Fibroblast of the aortic adventitia (primary cell): ENCODE measurements at regions not wholly inside any gene's neighbourhood (a gene's known extent, or its start where the extent isn't known, plus 50 kb on each side); places are given as distances from the start of the nearest gene placed in this dataset.

ENCODE experiments used
- DNase-seq: peaks from one replicate; pipeline ENCODE4 v3.0.0-alpha.2; 2010; ENCODE audit warnings: low read depth
- H3K4me3 ChIP-seq: 2 replicates; pipeline ENCODE4 v1.5.1; 2011; ENCODE audit warnings: low read depth, mild to moderate bottlenecking, control low read depth, low read length, moderate library complexity
- TF ChIP-seq, protein P1 (sequence below): IDR thresholded peaks from 2 replicates; pipeline ENCODE4 v1.5.1; 2011; ENCODE audit warnings: mild to moderate bottlenecking, low read length, control low read depth, inconsistent platforms; ENCODE audit not compliant: insufficient read depth

DNA sequence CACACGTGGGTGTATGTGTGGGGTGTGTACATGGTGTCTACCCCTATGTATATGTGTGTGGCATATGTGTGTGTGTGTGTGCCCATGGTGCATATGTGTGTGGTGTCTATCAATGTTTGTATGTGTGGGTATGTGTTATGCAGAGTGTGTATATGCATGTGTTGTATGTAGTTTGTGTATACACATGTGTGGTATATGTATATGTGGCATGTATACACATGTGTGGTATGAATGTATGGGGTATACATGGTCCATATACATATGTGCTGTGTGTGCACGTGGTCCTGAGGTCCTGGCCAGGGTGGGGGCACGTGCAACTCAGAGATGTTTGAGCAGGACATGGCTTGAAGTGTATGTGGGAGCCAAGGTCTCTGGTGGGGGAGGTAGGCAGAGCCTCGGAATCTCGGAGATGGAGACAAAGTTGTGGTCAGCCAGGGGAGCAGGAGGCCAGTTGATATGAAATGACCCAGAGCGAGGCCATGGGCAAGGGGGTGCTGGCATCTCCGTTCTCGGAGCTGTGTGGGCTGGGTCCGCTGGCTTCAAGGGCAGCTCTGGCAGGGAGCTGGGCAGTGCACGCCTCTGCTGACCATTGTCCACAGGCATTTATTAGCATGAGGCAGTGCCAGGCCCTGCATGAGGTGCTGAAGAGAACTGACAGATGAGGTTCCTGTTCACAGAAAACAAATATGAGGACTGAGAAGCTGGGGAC is 276.2 kb upstream of the CHD6 start:
- no peak for DNase-seq
- TF ChIP-seq, protein P1, sequence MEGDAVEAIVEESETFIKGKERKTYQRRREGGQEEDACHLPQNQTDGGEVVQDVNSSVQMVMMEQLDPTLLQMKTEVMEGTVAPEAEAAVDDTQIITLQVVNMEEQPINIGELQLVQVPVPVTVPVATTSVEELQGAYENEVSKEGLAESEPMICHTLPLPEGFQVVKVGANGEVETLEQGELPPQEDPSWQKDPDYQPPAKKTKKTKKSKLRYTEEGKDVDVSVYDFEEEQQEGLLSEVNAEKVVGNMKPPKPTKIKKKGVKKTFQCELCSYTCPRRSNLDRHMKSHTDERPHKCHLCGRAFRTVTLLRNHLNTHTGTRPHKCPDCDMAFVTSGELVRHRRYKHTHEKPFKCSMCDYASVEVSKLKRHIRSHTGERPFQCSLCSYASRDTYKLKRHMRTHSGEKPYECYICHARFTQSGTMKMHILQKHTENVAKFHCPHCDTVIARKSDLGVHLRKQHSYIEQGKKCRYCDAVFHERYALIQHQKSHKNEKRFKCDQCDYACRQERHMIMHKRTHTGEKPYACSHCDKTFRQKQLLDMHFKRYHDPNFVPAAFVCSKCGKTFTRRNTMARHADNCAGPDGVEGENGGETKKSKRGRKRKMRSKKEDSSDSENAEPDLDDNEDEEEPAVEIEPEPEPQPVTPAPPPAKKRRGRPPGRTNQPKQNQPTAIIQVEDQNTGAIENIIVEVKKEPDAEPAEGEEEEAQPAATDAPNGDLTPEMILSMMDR, result no peak

DNA sequence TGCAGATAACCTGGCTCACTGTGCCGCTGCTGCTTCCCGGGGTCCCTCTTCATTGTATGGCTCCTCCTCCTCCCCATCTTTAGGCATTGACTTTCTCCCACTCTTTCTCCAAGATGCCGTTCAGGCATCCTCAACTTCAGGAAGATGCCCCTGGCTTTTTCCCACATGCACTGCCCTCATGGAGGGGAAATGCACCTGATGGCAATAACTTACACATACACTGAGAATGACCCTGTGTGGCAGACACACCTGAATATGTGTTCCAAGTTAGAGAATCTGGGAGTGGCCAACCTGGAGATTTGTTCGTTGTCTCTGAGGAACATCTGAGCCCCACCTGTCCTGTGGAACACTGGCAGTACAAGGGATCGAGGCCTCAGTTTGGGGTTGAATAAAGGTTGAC is 273.9 kb upstream of the CHD6 start:
- TF ChIP-seq, protein P1, result no peak
- no peak overlapping the region for H3K4me3 ChIP-seq
- no peak for DNase-seq

More for the DNA sequence above, 276.2 kb upstream of the CHD6 start:
- H3K4me3 ChIP-seq, result no peak overlapping the region

DNA sequence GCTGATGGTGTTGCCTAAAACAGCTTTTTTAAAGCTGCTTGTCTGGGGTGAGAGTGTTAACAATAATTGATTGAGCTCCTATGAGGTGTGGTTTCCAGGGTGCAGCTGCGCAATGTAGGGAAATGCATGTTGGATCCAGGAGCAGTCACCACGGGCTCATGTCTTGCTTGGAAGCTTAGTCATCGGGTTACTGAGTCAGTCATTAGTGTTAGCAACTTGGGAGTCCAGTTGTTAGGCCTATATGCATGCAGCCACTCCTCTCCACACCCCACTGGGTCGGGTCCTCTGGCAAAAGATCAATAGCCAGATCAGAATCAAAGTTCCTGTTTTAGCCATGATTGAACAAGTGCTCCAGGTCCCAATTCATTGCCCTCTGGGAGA is 271.7 kb upstream of the CHD6 start:
- no peak for DNase-seq
- H3K4me3 ChIP-seq, result no peak overlapping the region
- TF ChIP-seq, protein P1, result no peak

DNA sequence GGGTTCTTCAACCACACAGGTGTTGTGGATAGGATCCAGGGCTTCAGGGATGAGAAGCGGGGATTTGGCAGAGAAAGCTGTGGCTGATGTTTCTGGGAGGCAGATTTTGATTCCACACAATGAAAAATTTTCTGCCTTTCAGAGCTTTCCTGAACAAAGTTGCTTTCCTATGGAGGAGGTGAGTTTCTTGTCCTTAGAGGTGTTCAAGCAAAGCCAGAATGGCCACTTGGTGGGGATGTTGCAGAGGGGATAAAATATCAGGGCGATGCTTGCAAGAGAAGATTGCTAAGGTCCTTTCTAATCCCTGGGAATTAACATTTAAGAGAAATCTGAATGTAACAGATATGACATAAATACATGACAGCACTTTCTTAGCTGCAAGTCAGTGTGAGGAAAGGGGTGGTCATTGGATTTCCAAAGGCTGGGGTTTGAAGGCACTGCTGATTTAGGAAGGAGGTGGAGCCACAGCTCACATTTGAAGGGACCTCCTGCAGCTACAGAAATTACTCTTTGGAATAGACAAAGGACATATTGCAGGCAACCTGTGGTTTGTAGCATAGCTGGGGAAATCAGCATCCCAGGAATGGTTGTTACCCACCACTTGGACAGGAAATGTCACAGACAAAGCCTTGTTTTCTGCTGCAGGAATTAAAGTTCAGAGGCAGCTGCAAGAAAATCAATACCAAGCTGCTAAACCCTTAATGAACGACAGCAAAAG is 271.1 kb upstream of the CHD6 start:
- TF ChIP-seq, protein P1, result no peak
- H3K4me3 ChIP-seq, result no peak overlapping the region
- no peak for DNase-seq

DNA sequence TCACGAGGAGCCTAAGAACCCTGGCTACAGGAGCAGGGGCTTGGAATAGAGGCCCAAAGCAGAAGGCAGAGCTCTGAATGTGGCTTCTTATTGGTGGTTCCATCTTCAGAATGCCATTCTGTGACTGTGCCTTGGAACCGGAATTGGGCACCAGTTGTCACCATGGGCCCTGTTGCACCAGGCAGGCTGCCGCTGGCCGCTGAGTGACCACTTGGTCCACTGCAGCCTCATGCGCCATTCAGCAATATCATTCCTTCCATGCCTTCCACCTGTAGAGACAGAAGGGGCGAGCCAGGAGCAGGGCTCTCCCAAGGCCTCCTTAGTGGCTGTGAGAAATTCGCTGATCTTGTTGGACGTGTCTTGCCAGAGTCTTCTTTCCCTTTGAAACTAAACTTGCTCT is 270.3 kb upstream of the CHD6 start:
- no peak for DNase-seq
- TF ChIP-seq, protein P1, result no peak
- no peak overlapping the region for H3K4me3 ChIP-seq

DNA sequence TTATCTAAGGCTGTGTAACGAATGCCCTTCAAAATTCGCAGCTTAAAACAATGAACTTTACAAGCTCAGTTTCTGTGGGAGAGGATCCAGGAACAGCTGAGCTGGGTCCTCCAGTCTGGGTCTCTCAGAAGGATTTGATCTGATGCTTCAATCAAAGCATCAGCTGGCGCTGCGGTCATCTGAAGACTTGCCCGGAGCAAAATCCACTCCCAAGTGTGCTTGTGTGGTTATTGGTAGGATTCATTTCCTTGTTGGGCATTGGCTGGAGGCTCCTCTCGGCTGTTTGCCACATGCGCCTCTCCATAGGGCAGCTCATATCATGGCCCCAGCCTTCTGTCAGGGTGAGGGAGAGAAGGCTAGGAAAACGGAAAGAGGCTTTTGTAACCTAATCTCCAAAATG is 269.3 kb upstream of the CHD6 start:
- H3K4me3 ChIP-seq, result no peak overlapping the region
- TF ChIP-seq, protein P1, result no peak
- no peak for DNase-seq
